ENCODE measurements at regions not wholly inside any gene's neighbourhood (a gene's known extent, or its start where the extent isn't known, plus 50 kb on each side); places are given as distances from the start of the nearest gene placed in this dataset.

GRCh38 chr3:110743202-110743601 lies 328.4 kb upstream of the NECTIN3 start:
- no peaks in the 10 kb centered on the region for H3K4me1 Mint-ChIP-seq
- no peaks in the 10 kb centered on the region for H3K36me3 Mint-ChIP-seq
- peaks cover 0 to 3% (median 0%) of the 10 kb centered on the region in 5 donors for H3K27me3 Mint-ChIP-seq
- H3K27ac Mint-ChIP-seq: peak overlapping the region in 1 of 10 donors; percentile 0
- H3K9me3 Mint-ChIP-seq: peaks cover 0 to 3% (median 0%) of the 10 kb centered on the region in 9 donors
- no peak for DNase-seq
- no peak overlapping the region for H3K4me3 Mint-ChIP-seq
- no peak for ATAC-seq
- POLR2A ChIA-PET: no interaction called here

DNA sequence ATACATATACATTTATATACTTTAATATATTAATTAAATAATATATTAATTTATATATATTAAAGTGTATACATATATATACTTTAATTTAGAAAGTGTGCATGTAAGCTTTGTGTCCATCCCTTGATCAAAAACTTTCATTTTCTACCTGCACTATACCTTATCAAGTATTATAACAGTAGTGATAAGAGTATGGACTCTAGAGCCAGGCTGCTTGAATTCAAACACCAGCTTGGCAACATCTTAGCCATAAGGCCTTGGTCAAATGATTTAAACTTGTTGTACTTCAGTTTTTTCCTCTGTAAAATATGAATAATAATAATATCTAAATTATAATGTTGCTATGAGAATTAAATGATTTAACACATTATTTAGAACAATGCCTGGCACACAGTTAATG lies 327.6 kb upstream of the NECTIN3 start:
- Mint-ChIP-seq H3K36me3 (no peaks in the 10 kb centered on the region), H3K4me3 (no peak overlapping the region), H3K27me3 (peaks cover 0 to 3% (median 0%) of the 10 kb centered on the region in 5 donors), H3K9me3 (peaks cover 0 to 2% (median 0%) of the 10 kb centered on the region in 9 donors), H3K4me1 (no peaks in the 10 kb centered on the region), H3K27ac (no peak overlapping the region)
- no peak for DNase-seq
- POLR2A ChIA-PET: no interaction called here
- ATAC-seq: no peak

GRCh38 chr3:110744723-110745122 lies 326.9 kb upstream of the NECTIN3 start:
- Mint-ChIP-seq H3K36me3 (no peaks in the 10 kb centered on the region), H3K4me1 (no peaks in the 10 kb centered on the region), H3K9me3 (no peaks in the 10 kb centered on the region), H3K4me3 (no peak overlapping the region), H3K27me3 (peaks cover 0 to 3% (median 0%) of the 10 kb centered on the region in 5 donors), H3K27ac (no peak overlapping the region)
- DNase-seq (no peak), ATAC-seq (no peak)
- POLR2A ChIA-PET: no interaction called here

GRCh38 chr3:110749006-110749405 lies 322.6 kb upstream of the NECTIN3 start:
- POLR2A ChIA-PET: no interaction called here
- H3K4me1 Mint-ChIP-seq: no peaks in the 10 kb centered on the region
- no peaks in the 10 kb centered on the region for H3K9me3 Mint-ChIP-seq
- H3K4me3 Mint-ChIP-seq: no peak overlapping the region
- peaks cover 0 to 3% (median 0%) of the 10 kb centered on the region in 5 donors for H3K27me3 Mint-ChIP-seq
- H3K27ac Mint-ChIP-seq: no peak overlapping the region
- H3K36me3 Mint-ChIP-seq: no peaks in the 10 kb centered on the region
- ATAC-seq (no peak), DNase-seq (no peak)

- H3K27ac Mint-ChIP-seq: no peak overlapping the region
- no peaks in the 10 kb centered on the region for H3K9me3 Mint-ChIP-seq
- no peaks in the 10 kb centered on the region for H3K36me3 Mint-ChIP-seq
- POLR2A ChIA-PET: no interaction called here
- ATAC-seq (no peak), DNase-seq (no peak)
- H3K4me3 Mint-ChIP-seq: no peak overlapping the region
- peaks cover 0 to 1% (median 0%) of the 10 kb centered on the region in 5 donors for H3K27me3 Mint-ChIP-seq
- no peaks in the 10 kb centered on the region for H3K4me1 Mint-ChIP-seq
Measured at GRCh38 chr3:110750201-110750600, 321.4 kb upstream of the NECTIN3 start.

- Mint-ChIP-seq H3K27ac (no peak overlapping the region), H3K4me1 (no peaks in the 10 kb centered on the region), H3K4me3 (no peak overlapping the region), H3K9me3 (no peaks in the 10 kb centered on the region), H3K27me3 (peaks cover 0 to 1% (median 0%) of the 10 kb centered on the region in 5 donors), H3K36me3 (no peaks in the 10 kb centered on the region)
- DNase-seq (no peak), ATAC-seq (no peak)
- POLR2A ChIA-PET: no interaction called here
Measured at GRCh38 chr3:110752307-110752706, 319.3 kb upstream of the NECTIN3 start.

- no peak for DNase-seq
- Mint-ChIP-seq H3K4me1 (no peaks in the 10 kb centered on the region), H3K27ac (no peak overlapping the region), H3K9me3 (no peaks in the 10 kb centered on the region), H3K36me3 (no peaks in the 10 kb centered on the region), H3K27me3 (peaks cover 0 to 1% (median 0%) of the 10 kb centered on the region in 5 donors), H3K4me3 (no peak overlapping the region)
- POLR2A ChIA-PET: no interaction called here
- no peak for ATAC-seq
Measured at GRCh38 chr3:110753516-110753915, 318.1 kb upstream of the NECTIN3 start.

DNA sequence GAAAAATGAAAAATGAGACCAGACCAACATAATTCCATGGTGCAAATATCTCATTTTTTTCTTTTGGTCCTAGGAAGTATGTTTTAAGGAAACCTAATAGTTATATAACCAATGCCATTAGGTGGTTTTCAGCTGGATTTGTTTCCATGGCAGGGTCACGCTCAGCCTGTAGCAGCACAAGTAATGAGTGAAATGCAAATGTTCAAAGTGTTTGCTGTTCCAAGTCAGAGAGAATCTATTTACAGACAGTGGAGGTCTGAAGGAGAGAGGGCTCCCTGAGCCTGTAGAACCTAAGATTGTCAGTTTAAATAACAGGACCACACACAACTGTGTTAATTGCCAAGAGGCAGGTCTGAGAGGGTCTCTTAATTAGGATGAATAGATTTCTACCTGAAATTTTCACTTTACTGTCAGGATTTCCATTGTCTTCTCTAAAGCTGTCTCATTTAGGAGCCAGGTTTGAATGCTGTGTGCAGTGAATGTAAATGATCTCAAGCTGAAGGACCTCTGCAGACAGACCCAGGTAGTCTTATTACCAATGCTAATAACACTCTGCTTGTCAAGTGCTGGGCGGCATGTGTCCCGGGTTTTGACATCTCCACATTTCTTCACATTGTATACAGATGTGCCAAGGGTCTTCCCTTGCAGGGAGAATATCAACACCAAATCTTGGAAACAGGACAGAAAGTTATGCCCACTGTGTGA lies 317.3 kb upstream of the NECTIN3 start:
- peaks cover 0 to 1% (median 0%) of the 10 kb centered on the region in 5 donors for H3K27me3 Mint-ChIP-seq
- H3K4me3 Mint-ChIP-seq: no peak overlapping the region
- ATAC-seq (no peak), DNase-seq (no peak)
- no peaks in the 10 kb centered on the region for H3K4me1 Mint-ChIP-seq
- no peaks in the 10 kb centered on the region for H3K36me3 Mint-ChIP-seq
- no peaks in the 10 kb centered on the region for H3K9me3 Mint-ChIP-seq
- POLR2A ChIA-PET: no interaction called here
- no peak overlapping the region for H3K27ac Mint-ChIP-seq

GRCh38 chr3:110755345-110755744 lies 316.3 kb upstream of the NECTIN3 start:
- no peak for ATAC-seq

GRCh38 chr3:110756705-110757104 lies 314.9 kb upstream of the NECTIN3 start:
- Mint-ChIP-seq H3K4me3 (no peak overlapping the region), H3K27ac (peak overlapping the region in 1 of 10 donors; percentile 50), H3K9me3 (no peaks in the 10 kb centered on the region), H3K4me1 (no peaks in the 10 kb centered on the region), H3K27me3 (peaks cover 0 to 1% (median 0%) of the 10 kb centered on the region in 5 donors), H3K36me3 (no peaks in the 10 kb centered on the region)
- no peak for ATAC-seq
- POLR2A ChIA-PET: no interaction called here
- DNase-seq: no peak

More at GRCh38 chr3:110755345-110755744, 316.3 kb upstream of the NECTIN3 start:
- Mint-ChIP-seq H3K27ac (no peak overlapping the region), H3K4me1 (no peaks in the 10 kb centered on the region), H3K27me3 (peaks cover 0 to 1% (median 0%) of the 10 kb centered on the region in 5 donors), H3K4me3 (no peak overlapping the region), H3K9me3 (no peaks in the 10 kb centered on the region), H3K36me3 (no peaks in the 10 kb centered on the region)
- POLR2A ChIA-PET: no interaction called here
- no peak for DNase-seq

DNA sequence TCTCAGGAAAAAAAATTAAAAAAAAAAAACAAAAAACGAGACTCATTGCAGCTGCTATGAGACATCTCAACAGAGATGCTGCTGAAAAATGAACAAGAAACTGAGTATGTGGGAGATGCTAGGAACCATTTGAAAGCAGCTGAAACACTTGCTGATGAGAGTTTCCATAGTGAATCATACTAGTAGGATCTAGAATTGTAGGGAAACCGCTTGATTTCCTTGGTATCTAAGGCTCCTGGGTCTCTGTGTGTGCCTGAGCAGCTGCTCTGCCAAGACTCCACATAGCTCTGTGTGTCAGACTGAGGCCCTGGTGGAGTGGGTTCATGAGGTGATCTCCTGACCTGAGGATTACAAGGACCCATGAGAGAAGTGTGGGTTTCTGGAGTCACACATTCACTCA lies 313.4 kb upstream of the NECTIN3 start:
- Mint-ChIP-seq H3K4me1 (no peaks in the 10 kb centered on the region), H3K27ac (no peak overlapping the region), H3K9me3 (no peaks in the 10 kb centered on the region), H3K4me3 (no peak overlapping the region), H3K27me3 (peaks cover 0 to 1% (median 0%) of the 10 kb centered on the region in 5 donors), H3K36me3 (no peaks in the 10 kb centered on the region)
- ATAC-seq: no peak
- POLR2A ChIA-PET: no interaction called here
- no peak for DNase-seq

DNA sequence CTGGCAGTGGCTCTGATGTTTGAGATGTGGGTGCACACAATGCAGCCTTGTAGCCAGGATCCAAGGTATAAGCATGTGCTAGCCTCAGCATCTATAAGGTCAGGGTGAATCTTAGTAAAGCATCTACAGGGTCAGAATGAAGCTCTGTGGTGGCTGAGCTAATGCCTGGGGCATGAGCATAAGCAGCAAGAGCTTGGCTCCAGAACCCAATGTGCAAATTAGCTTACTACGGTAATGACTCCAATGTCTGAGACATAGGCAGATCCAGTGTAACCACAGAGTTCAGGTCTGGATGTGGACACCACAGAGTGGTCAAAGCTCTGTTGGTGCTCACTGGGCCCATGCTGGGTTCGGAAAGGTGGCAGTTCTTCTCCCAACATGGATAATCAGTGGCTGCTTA lies 304.5 kb upstream of the NECTIN3 start:
- peaks cover 0 to 8% (median 0%) of the 10 kb centered on the region in 3 donors for H3K36me3 Mint-ChIP-seq
- POLR2A ChIA-PET: no interaction called here
- DNase-seq (no peak), ATAC-seq (no peak)
- H3K4me3 Mint-ChIP-seq: no peak overlapping the region
- H3K9me3 Mint-ChIP-seq: peaks cover 0 to 11% (median 2%) of the 10 kb centered on the region in 9 donors
- peaks cover 0 to 9% (median 3%) of the 10 kb centered on the region in 5 donors for H3K27me3 Mint-ChIP-seq
- no peak overlapping the region for H3K27ac Mint-ChIP-seq
- no peaks in the 10 kb centered on the region for H3K4me1 Mint-ChIP-seq

DNA sequence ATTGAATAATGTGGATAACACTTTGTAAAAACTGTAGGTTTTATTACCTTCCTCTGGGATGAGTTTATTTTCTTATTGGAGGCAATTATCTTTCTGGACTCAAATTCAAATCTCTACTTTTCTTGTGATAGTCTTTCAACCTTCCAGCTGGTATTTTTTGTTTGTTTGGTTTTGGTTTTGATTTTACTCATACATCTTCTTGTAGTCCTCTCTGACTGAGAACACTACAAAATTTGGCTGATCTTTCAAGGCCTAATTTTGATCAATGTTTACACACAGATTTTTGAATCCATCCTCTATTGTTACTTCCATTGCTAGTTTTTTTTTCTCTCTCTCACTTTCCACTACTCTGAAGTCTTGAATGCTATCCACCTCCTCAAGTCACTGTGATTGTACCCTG lies 303.8 kb upstream of the NECTIN3 start:
- no peak for ATAC-seq

GRCh38 chr3:110773413-110773954 lies 298.1 kb upstream of the NECTIN3 start:
- no peaks in the 10 kb centered on the region for H3K36me3 Mint-ChIP-seq
- DNase-seq (no peak), ATAC-seq (no peak)
- no peaks in the 10 kb centered on the region for H3K4me1 Mint-ChIP-seq
- no peak overlapping the region for H3K27ac Mint-ChIP-seq
- POLR2A ChIA-PET: no interaction called here
- peaks cover 0 to 6% (median 2%) of the 10 kb centered on the region in 5 donors for H3K27me3 Mint-ChIP-seq
- H3K9me3 Mint-ChIP-seq: no peaks in the 10 kb centered on the region
- no peak overlapping the region for H3K4me3 Mint-ChIP-seq

More for the DNA sequence above, 303.8 kb upstream of the NECTIN3 start:
- DNase-seq: no peak
- H3K27ac Mint-ChIP-seq: no peak overlapping the region
- peaks cover 0 to 11% (median 2%) of the 10 kb centered on the region in 9 donors for H3K9me3 Mint-ChIP-seq
- H3K36me3 Mint-ChIP-seq: peaks cover 0 to 8% (median 0%) of the 10 kb centered on the region in 3 donors
- peaks cover 0 to 9% (median 3%) of the 10 kb centered on the region in 5 donors for H3K27me3 Mint-ChIP-seq
- no peak overlapping the region for H3K4me3 Mint-ChIP-seq
- H3K4me1 Mint-ChIP-seq: no peaks in the 10 kb centered on the region
- POLR2A ChIA-PET: no interaction called here
